Progenitor cell of endocrine pancreas (in vitro differentiated cells): ENCODE measurements at regions not wholly inside any gene's neighbourhood (a gene's known extent, or its start where the extent isn't known, plus 50 kb on each side); places are given as distances from the start of the nearest gene placed in this dataset.

Source experiments
- DNase-seq: peaks from one replicate; pipeline ENCODE4 v3.0.0; 2021; ENCODE audit warnings: low spot score; ENCODE audit not compliant: unreplicated experiment
- H3K27ac Mint-ChIP-seq: 2 replicates; pipeline ENCODE4 v1.8.0; 2021; ENCODE audit warnings: mild to moderate bottlenecking, moderate library complexity, mixed read lengths
- H3K27me3 Mint-ChIP-seq: 2 replicates; pipeline ENCODE4 v1.8.0; 2021; ENCODE audit warnings: mixed read lengths
- H3K36me3 Mint-ChIP-seq: 2 replicates; pipeline ENCODE4 v1.8.0; 2022; ENCODE audit warnings: mixed read lengths; ENCODE audit not compliant: insufficient read depth
- H3K4me1 Mint-ChIP-seq: 2 replicates; pipeline ENCODE4 v1.8.0; 2021; ENCODE audit warnings: low read depth, mixed read lengths
- H3K4me3 Mint-ChIP-seq: 2 replicates; pipeline ENCODE4 v1.8.0; 2021; ENCODE audit warnings: low read depth, mild to moderate bottlenecking, moderate library complexity, mixed read lengths
- H3K9me3 Mint-ChIP-seq: 2 replicates; pipeline ENCODE4 v1.8.0; 2021; ENCODE audit warnings: low read depth, mixed read lengths
- CTCF ChIP-seq: fragments of 200-600 bp; sonication (generic); IDR thresholded peaks from one replicate; pipeline ENCODE4 v1.5.0; 2021; ENCODE audit warnings: antibody characterized with exemption, mild to moderate bottlenecking; ENCODE audit not compliant: unreplicated experiment

GRCh38 chr1:9424261-9424660 is 115.0 kb upstream of the SLC25A33 start:
- Mint-ChIP-seq H3K4me3 (no peak overlapping the region), H3K36me3 (no peaks in the 10 kb centered on the region), H3K4me1 (peaks cover 6% of the 10 kb centered on the region), H3K27ac (no peak overlapping the region), H3K9me3 (no peaks in the 10 kb centered on the region), H3K27me3 (peaks cover 6% of the 10 kb centered on the region)
- TF ChIP-seq CTCF, result no peak
- no peak for DNase-seq

- peaks cover 6% of the 10 kb centered on the region for H3K27me3 Mint-ChIP-seq
- TF ChIP-seq CTCF, result no peak
- no peaks in the 10 kb centered on the region for H3K36me3 Mint-ChIP-seq
- H3K27ac Mint-ChIP-seq, result no peak overlapping the region
- DNase-seq, result no peak
- no peaks in the 10 kb centered on the region for H3K9me3 Mint-ChIP-seq
- no peak overlapping the region for H3K4me3 Mint-ChIP-seq
- H3K4me1 Mint-ChIP-seq, result peaks cover 10% of the 10 kb centered on the region
Measured at GRCh38 chr1:9425859-9426258, 113.4 kb upstream of the SLC25A33 start.

- H3K27ac Mint-ChIP-seq, result no peak overlapping the region
- no peak overlapping the region for H3K4me3 Mint-ChIP-seq
- no peaks in the 10 kb centered on the region for H3K36me3 Mint-ChIP-seq
- no peaks in the 10 kb centered on the region for H3K9me3 Mint-ChIP-seq
- peaks cover 6% of the 10 kb centered on the region for H3K27me3 Mint-ChIP-seq
- TF ChIP-seq CTCF, result no peak
- no peak for DNase-seq
- peaks cover 10% of the 10 kb centered on the region for H3K4me1 Mint-ChIP-seq
Measured at GRCh38 chr1:9426291-9426711, 113.0 kb upstream of the SLC25A33 start.

- TF ChIP-seq CTCF, result no peak
- H3K27ac Mint-ChIP-seq, result no peak overlapping the region
- H3K27me3 Mint-ChIP-seq, result peaks cover 6% of the 10 kb centered on the region
- no peaks in the 10 kb centered on the region for H3K36me3 Mint-ChIP-seq
- no peaks in the 10 kb centered on the region for H3K9me3 Mint-ChIP-seq
- no peak overlapping the region for H3K4me3 Mint-ChIP-seq
- no peak for DNase-seq
- H3K4me1 Mint-ChIP-seq, result peaks cover 10% of the 10 kb centered on the region
Measured at GRCh38 chr1:9427388-9427787, 111.9 kb upstream of the SLC25A33 start.

- Mint-ChIP-seq H3K27ac (peak overlapping the region; percentile 94), H3K4me3 (peak overlapping the region; percentile 80), H3K27me3 (no peaks in the 10 kb centered on the region), H3K4me1 (peaks cover 10% of the 10 kb centered on the region), H3K9me3 (no peaks in the 10 kb centered on the region), H3K36me3 (no peaks in the 10 kb centered on the region)
- peak; percentile 20 for TF ChIP-seq CTCF
- DNase-seq, result peak; percentile 99
Measured at GRCh38 chr1:9428601-9429341, 110.5 kb upstream of the SLC25A33 start.
